HG03139 (cell line): ENCODE measurements at regions not wholly inside any gene's neighbourhood (a gene's known extent, or its start where the extent isn't known, plus 50 kb on each side); places are given as distances from the start of the nearest gene placed in this dataset.

Experiments used
- ATAC-seq: cut with Tn5 transposase; IDR thresholded peaks from one replicate; pipeline ENCODE4 v1.9.1; 2021; ENCODE audit not compliant: unreplicated experiment

DNA sequence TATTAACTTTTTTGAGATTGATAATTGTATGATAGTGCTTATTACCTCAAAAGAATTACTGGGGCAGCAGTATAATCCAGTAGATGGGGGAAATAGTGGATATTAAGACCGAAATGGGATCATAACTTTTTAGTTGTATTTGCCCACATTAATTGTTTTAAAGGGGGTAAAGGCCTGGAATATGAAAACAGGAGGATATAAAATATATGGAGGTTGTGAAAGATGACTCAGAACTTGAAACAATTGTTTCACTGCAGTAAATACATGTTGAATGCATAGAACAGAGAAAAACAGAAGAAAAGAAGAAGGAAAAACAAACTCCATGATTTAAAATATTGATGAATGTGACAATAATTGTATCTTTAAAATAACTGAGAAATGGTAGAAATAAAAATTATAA, 94.1 kb upstream of the VPREB1 start:
- no peak for ATAC-seq

DNA sequence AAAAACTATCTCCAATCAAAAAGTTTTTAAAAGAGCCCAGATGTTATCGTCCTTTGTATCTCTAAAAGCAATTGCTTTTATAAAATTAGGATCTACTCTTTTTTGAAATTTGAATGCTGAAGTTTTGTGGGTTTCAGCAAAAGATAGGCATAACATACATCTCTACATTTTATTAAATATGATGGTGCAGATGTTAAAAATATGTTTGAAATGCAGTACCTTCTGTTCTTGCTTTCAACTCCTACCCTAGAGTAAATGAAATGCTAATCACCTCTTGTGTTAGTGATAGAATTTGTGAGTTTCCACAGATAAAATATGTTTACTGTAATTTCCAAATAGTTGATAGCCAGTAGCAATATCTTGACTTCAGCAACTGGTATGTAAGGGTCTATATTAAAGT, 95.7 kb upstream of the VPREB1 start:
- ATAC-seq, result no peak

DNA sequence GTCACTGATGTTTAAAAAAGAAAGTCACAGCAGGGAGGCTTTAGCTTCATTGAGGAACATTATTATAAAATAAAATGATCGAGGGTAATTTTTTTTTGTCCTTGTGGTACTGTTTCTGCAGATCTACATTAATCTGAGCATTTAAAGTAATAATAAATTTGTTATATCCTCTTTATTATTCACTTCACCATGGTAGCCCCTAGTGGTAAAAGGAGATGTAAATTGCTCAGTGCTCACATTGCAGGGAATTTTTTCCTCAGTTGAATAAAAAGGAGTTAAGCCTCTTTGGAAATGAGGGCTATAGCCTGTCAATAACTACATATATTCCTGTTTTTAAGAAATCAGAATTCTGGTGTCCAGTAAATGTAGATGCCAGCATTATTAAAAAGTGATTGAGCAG, 99.7 kb upstream of the VPREB1 start:
- no peak for ATAC-seq

DNA sequence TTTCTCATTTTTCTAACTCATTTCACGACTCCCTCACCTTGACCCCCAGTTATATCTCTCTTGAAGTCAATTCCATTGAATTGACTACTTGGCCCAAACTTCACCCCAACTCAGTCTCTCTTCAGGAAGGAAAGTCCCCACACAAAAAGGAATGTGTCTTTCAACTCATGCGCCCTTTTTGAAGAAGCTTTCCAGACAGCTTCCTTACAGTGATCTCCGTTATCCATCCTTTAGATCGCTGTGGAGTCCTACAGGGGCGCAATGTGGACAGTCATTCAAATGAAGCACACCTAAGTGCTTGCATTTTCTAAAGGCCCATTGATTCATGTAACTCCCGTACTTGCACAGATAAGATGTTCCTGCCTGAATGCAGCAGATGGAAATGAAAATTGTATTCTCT, 101.1 kb upstream of the VPREB1 start:
- no peak for ATAC-seq

DNA sequence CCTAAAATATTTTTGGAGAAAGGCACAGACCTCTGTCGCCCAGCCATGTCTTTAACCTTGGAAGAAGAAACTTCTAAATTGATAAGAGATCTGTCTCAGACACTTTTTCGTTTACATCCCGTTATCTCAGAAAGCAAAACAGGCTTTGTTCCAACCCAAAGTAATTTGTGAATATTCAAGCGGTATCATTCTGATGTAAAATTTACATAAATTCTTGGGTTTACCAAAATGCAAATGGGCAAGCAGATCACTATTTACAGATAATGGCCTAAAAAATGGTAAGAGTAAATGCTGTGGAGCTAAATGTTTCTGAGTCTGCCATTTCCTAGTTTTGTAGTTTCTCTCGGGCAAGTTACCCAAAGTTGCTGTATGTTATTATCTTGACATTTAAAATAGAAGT, 101.9 kb upstream of the VPREB1 start:
- no peak for ATAC-seq

DNA sequence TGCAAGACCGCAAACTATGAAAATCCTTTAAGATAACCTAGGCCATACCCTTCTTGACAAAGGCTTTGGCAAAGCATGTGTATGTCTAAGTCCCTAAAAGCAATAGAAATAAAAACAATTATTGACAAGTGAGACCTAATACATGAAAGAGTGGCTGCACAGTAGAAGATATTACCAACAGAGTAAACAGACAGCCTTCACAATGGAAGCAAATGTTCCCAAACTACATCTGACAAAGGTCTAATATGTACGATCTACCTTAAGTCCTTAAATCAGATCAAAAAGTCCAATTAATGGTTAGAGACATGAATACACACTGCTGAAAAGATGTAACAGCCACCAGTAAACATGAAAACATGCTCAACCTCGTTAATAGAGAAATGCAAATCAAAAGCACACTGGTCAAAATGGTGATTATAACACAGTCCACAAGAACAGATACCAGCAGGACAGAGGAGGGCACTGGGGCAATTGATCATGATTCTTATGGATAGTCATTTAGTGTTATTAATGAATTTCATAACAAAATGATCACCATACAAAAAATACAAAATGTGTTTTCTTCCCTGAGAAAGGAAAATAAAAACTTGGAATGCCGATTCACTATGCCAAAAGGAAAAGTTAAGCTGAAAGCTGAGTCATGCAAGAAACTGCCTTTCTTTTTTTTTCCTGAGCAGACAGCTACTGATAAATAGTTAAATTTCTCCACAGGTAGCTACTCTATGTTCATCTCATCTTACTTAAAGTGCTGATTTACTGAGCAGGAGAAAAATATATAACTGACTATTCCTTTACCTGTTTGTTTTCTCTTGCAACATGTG, 102.6 kb upstream of the VPREB1 start:
- no peak for ATAC-seq

DNA sequence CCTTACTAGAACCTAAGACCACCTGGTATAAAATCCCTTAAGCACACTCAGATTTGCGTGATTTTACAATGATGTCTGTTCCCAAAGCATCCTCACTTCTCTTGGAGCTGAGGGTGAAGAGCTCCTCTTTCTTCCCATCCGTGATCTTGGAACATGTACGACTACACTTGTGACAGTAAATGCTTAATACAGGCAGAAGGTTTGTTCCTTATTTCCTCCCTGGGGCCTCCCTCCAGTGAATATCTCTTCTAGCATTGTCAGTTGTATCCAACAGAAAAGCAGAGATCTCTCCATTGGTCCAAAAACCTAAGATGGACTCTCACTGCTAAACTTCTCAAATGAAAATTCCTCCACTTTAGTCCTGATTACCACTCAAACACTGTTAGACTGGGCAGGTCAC, 103.6 kb upstream of the VPREB1 start:
- ATAC-seq, result no peak

DNA sequence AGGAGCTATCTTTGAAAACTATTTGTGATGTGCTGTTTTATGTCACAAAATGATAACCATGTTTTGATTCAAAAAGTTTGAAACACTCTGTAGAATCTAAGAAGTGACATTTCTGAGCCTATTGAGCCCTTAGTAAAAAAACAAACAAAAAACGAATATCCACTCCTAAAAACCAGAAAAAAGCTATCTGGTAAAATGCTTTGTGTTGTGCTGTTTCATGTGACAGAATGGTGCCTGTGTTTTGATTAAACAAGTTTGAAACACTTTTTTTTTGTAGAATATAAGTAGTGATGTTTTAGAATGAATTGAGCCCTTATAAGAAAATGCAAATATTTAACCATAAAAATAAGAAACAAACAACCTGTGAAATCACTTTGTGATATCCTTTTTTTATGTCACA, 105.2 kb upstream of the VPREB1 start:
- no peak for ATAC-seq

DNA sequence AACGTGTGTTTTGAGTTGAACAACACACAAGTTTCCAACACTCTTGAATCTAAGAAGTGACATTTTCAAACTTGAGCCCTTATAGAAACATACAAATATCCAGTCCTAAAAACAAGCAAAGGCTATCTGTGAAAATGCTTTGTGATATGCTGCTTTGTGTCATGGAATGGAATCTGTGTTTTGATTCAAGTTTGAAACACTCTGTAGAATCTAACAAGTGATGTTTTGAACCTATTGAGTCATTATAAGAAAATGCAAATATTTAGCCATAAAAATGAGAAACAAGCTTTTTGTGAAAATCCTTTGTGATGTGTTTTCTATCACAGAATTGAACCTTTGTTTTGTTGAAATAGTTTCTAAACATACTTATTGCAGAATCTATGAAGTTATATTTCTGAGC, 105.7 kb upstream of the VPREB1 start:
- ATAC-seq, result no peak

DNA sequence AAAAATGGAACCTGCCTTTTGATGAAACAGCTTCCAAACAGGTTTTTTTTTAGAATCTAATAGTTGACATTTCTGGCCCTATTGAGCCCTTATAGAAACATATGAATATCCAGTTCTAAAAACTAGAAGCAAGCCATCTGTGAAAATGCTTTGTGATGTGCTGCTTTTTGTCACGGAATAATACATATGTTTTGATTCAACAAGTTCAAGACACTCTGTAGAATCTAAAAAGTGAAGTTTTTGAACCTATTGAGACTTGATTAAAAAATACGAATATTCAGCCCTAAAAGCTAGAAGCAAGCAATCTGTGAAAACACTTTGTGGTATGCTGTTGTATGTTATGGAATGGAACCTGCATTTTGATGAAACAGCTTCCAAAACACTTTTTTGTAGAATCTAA, 106.7 kb upstream of the VPREB1 start:
- no peak for ATAC-seq

DNA sequence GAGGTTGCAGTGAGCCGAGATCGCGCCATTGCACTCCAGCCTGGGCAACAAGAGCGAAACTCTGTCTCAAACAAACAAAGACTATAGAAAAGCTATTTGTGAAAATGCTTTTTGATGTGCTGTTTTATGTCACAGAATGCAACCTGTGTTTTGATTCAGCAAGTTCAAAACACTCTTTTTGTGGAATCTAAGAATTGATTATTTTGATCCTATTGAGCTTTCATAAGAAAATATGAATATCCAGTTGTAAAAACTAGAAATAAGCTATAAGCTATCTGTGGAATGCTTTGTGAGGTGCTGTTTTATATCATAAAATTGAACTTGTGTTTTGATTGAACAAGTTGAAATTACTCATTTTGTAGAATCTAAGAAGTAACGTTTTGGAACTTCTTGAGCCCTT, 110.7 kb upstream of the VPREB1 start:
- ATAC-seq, result no peak

DNA sequence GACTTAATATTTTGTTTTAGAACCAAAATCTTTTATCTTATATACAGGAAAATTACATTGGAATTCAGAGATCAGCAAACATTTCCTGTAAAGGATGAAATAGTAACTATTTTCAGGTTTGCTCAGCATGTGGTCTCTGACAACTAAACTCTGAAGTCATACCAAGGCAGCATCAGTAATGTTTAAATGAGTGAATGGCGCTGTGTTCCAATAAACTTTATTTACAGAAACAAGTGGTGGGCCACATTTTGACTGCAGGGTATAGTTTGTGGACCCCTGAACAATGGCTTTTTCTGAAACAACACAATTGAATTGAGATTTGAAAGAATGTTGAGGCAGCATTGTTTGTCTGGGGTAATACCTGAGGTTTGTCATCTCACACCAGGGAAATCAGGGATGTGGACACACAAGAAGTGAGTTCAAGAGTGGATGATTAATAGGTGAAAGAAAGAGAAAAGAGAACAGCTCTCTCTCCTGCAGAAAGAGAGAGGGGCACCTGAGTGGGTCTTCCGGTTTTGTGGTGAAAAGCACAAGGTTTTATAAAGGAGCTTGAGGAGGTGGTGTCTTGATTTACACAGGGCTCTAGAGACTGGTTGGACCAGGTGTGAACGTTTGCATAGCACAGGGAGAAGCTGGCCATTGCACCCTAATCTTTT, 113.5 kb upstream of the VPREB1 start:
- ATAC-seq, result no peak

DNA sequence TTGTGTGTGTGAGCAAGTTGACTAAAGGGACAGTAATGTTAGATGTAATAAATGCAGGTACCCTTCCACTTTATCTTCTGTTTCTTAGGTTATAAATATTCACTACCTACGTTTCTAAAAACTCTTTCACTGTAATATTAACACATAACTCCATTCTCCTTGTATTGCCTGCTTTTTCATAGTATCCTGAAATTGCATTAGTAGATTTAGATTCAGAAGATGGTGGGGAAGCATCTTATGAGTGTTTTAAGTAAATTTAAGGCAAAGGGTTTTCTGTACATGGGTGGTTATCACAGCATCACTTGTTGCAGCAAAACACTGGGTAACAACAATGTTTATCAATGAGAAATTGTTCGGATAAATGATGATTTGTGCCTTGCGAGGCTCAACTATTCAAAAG, 115.2 kb upstream of the VPREB1 start:
- ATAC-seq, result no peak

DNA sequence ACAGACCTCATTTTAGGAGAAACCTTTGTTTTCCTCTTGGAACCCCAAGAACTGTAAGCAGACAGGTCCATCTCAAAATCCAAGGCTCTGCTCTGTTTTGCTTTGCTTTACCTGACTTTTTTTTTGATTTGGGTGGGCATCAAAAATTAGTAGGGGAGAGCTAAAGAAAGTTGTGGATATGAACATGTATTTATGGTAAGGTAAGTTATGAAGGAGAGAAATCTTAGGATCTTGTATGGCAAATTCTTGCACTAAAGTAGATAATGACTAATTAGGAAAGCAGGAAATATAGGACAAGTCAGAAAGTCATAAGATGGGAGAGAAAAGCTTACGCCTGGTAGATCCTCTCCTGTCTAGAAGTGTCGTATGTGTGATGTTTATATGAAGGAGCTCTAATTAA, 116.1 kb upstream of the VPREB1 start:
- ATAC-seq, result no peak

DNA sequence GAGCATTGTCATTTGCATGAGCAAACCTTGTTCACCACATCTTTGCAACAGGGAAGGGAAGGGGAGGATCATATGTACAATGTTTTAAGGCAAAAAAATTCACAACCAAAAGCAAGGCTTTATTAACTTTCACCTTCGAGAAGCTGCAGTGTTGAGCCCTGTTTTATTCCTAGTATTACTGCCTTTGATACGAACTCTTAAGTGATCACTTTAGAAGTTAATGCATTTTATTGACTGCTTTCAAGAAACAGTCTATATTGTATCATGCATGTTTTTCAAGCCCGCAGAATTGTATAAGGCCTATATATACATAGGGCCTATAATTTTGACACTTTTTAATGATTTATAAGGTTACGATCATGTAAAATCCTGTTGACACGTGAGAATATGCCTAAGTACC, 117.5 kb upstream of the VPREB1 start:
- ATAC-seq, result no peak

DNA sequence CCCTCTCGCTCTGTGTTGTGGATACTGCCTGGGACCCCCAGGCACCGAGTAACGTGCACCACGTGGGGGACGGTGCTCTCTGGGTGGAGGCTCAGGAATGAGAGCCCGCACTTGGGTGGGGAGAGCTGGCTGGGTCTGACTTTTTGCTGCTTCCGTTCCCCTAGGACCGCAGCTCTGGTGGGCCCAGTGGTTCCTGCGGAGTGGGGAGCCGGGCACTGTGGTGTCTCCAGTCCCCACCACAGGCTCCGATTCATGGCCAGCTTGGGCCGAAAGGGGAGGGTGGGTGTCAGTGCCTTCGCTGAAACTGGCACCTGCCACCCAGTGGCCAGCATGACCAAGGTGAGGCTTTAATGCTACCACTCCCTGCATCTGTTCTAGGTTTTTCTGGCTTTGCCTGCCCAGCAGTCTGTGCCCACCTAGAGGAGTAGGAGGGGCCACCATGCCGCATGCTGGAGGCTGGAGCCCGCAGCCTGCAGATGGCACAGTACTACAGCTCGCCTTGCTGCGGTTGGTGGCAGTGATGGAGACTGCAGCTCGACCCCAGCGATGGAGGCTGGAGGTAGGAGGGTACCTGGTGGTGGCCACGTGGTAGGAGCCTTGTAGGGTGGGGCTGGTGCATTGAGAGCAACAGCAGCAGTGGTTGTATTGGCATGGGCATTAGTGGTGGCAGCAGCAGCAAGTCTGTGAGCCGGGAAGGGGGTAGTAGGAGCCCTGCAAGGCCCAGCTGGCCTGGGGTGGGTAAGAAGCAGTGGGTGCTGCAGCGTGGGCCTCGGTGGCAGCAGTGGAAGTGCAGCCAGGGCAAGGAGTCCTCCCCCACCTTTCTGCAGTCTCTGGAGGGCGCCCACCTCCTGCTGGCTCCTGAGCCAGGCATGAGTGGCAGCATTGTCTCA, 118.8 kb upstream of the VPREB1 start:
- no peak for ATAC-seq

DNA sequence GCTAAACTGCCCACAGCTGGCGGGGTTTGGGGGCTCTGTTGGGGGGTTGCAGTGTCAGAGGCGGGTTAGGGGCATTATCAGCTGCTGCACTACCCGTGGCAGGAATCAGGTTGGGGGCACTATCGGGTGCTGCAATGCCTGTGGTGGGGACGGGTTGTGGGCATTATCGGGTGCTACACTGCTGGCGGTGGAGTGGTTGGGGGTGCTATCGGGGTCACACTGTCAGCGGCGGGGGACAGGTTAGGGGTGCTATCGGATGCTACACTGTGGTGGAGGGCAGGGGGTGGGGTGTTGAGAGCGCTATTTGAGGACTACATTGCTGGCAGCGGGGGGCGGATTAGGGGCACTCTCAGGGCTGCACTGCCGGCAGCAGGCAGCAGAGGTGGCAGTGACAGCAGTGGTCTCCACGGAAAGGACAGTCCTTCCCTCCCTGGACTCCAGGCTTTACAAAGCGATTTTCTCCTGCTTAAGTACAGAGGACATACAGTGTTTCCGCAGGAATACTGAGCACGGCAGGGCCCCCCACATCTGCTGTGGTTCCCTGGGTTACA, 119.5 kb upstream of the VPREB1 start:
- ATAC-seq, result no peak

DNA sequence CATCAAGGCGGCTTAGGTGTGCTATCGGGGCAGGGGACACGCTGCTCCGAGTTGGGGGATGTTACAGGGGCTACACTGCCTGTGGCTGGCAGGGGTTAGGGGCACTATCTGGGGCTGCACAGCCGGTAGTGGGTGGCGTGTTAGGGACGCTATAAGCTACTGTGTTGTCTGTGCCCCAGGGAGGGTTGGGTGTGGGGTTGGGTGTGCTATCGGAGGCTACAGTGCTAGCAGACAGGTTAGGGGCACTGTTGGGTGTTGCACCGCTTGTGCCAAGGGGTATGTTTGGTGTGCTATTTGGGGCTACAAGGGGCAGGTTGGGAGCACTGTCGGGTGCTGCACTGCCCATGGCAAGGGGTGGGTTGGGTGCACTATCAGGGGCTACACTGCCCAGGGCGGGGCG, 120.2 kb upstream of the VPREB1 start:
- ATAC-seq, result no peak

DNA sequence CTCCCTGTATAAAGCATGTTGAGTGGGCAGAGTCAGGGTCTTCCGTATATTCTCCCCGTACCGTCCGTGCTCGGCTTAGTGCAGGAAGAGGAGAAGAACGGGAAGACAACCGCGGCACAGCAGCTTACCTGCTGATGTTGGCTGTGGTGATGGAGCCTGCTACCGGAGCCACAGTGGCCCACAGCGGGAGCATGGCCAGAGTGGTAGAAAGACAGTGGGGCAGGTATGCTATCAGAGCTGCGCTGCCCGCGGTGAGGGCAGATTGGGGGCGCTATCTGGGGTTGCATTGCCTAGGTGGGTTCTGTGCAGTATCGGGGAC, 120.7 kb upstream of the VPREB1 start:
- ATAC-seq, result no peak

DNA sequence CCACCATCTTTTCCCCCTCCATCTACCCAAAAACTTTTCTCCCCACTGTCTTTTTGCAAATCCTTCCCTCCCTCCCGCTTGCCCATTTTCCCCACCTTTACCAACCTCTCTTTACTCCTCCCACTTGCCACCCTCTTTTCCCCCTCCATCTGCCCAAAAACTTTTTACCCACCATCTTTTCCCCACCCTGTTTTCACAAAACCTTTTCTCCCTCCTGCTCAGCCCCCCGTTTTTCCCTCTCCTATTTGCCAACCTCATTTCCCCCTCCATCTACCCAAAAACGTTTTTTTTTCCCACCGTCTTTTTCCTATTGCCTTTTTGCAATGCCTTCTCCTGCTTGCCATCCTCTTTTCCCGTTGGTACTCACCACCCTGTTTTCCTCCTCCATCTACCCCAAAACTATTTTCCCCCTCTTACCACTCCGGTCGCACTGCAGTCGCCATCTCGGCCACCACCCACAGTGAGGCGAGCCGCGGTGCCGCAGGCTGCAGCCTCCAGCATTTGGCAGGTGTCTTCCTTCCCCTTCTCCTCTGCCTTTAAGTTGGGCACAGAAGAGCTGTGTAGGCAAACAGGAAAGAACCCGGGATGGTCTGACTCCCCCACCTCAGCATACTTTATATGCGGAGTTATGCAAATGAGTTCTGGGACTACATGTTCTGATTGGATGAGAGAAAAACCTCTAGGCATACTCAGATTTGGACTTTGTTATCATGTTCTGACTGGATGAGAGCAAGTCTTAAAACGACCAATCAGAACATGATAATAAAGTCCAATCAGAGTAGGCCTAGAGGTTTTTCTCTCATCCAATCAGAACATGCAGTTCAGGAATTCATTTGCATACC, 121.2 kb upstream of the VPREB1 start:
- no peak for ATAC-seq
